GM18870 (cell line): ENCODE measurements at regions not wholly inside any gene's neighbourhood (a gene's known extent, or its start where the extent isn't known, plus 50 kb on each side); places are given as distances from the start of the nearest gene placed in this dataset.
"Not testable (repeated sequence)": the region's sequence is repeated elsewhere in the genome, so short reads cannot be mapped to it uniquely, and the experiment has no call there.

Experiments
- ATAC-seq: cut with Tn5 transposase; IDR thresholded peaks from one replicate; pipeline ENCODE4 v1.9.1; 2021; ENCODE audit warnings: moderate library complexity; ENCODE audit not compliant: unreplicated experiment

- ATAC-seq = no peak
Observed at GRCh38 chr19:30955112-30956104, 393.8 kb downstream of the TSHZ3 start.

- not testable (repeated sequence) for ATAC-seq
Observed at GRCh38 chr19:30944276-30944932, 404.8 kb downstream of the TSHZ3 start.

- ATAC-seq = no peak
Observed at GRCh38 chr19:30943101-30943843, 406.0 kb downstream of the TSHZ3 start.

- ATAC-seq = no peak
Observed at GRCh38 chr19:30942636-30943035, 406.6 kb downstream of the TSHZ3 start.

GRCh38 chr19:30941591-30941990 is 407.6 kb downstream of the TSHZ3 start:
- no peak for ATAC-seq

GRCh38 chr19:30936276-30936675 is 413.0 kb downstream of the TSHZ3 start:
- no peak for ATAC-seq

- no peak for ATAC-seq
Observed at GRCh38 chr19:30935146-30935545, 414.1 kb downstream of the TSHZ3 start.

GRCh38 chr19:30933454-30933853 is 415.8 kb downstream of the TSHZ3 start:
- ATAC-seq = not testable (repeated sequence)

GRCh38 chr19:30932854-30933253 is 416.4 kb downstream of the TSHZ3 start:
- no peak for ATAC-seq

- no peak for ATAC-seq
Observed at GRCh38 chr19:30930941-30931706, 418.1 kb downstream of the TSHZ3 start.

- ATAC-seq = no peak
Observed at GRCh38 chr19:30927705-30928104, 421.5 kb downstream of the TSHZ3 start.

GRCh38 chr19:30924670-30925069 is 424.6 kb downstream of the TSHZ3 start:
- no peak for ATAC-seq

- no peak for ATAC-seq
Observed at GRCh38 chr19:30924069-30924636, 425.1 kb downstream of the TSHZ3 start.

- ATAC-seq = no peak
Observed at GRCh38 chr19:30923621-30924020, 425.6 kb downstream of the TSHZ3 start.

GRCh38 chr19:30923096-30923495 is 426.1 kb downstream of the TSHZ3 start:
- ATAC-seq = no peak

GRCh38 chr19:30920222-30920621 is 429.0 kb downstream of the TSHZ3 start:
- no peak for ATAC-seq

- no peak for ATAC-seq
Observed at GRCh38 chr19:30919737-30920136, 429.5 kb downstream of the TSHZ3 start.

- ATAC-seq = no peak
Observed at GRCh38 chr19:30916238-30916637, 433.0 kb downstream of the TSHZ3 start.

GRCh38 chr19:30911491-30911890 is 437.7 kb downstream of the TSHZ3 start:
- ATAC-seq = no peak
